ENCODE measurements at regions not wholly inside any gene's neighbourhood (a gene's known extent, or its start where the extent isn't known, plus 50 kb on each side); places are given as distances from the start of the nearest gene placed in this dataset.
"Not testable (repeated sequence)": the region's sequence is repeated elsewhere in the genome, so short reads cannot be mapped to it uniquely, and the experiment has no call there.

- Histone ChIP-seq H3K4me1 (no peaks in the 10 kb centered on the region), H3K27ac (no peak overlapping the region), H3K27me3 (no peaks in the 10 kb centered on the region), H3K36me3 (no peaks in the 10 kb centered on the region), H3K9me3 (no peaks in the 10 kb centered on the region), H3K4me3 (no peak overlapping the region)
- TF ChIP-seq POLR2AphosphoS5 (IDR thresholded peaks at IDR 0.05; ENCODE audit: insufficient read depth in 1 of 2, low read depth in 1 of 2) (no peak), CTCF (IDR thresholded peaks at IDR 0.05) (no peak), POLR2A (IDR thresholded peaks at IDR 0.05) (no peak)
- intact Hi-C loops (cut with DNase I) = no loop called here
- DNase-seq (ENCODE audit: extremely low spot score in 2 of 2) = no peak
Observed at GRCh38 chr7:16940776-16941175, 59.0 kb upstream of the AGR3 start.

DNA sequence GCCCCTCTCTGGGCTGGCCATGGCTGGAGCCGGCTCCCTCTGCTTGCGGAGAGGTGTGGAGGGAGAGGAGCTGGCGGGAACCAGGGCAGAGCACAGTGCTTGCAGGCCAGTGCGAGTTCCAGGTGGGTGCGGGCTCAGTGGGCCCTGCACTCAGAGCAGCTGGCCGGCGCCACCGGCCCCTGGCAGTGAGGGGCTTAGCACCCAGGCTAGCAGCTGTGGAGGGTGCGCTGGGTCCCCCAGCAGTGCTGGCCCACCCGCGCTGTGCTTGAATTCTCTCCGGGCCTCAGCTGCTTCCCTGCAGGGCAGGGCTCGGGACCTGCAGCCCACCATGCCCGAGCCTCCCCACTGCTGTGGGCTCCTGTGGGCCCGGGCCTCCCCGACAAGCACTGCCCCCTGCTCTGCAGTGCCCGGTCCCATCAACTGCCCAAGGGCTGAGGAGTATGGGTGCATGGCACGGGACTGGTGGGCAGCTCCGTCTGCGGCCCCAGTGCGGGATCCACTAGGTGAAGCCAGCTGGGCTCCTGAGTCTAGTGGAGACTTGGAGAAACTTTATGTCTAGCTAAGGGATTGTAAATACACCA is 61.2 kb upstream of the AGR3 start:
- no peak overlapping the region for H3K27ac ChIP-seq
- intact Hi-C loops (cut with DNase I) = no loop called here
- no peak overlapping the region for H3K4me3 ChIP-seq
- H3K4me1 ChIP-seq = no peaks in the 10 kb centered on the region
- TF ChIP-seq POLR2A (IDR thresholded peaks at IDR 0.05) = no peak
- TF ChIP-seq POLR2AphosphoS5 (IDR thresholded peaks at IDR 0.05; ENCODE audit: insufficient read depth in 1 of 2, low read depth in 1 of 2) = no peak
- TF ChIP-seq CTCF (IDR thresholded peaks at IDR 0.05) = no peak
- H3K9me3 ChIP-seq = no peaks in the 10 kb centered on the region
- no peaks in the 10 kb centered on the region for H3K27me3 ChIP-seq
- H3K36me3 ChIP-seq = no peaks in the 10 kb centered on the region
- no peak for DNase-seq (ENCODE audit: extremely low spot score in 2 of 2)

- no peak overlapping the region for H3K4me3 ChIP-seq
- H3K27ac ChIP-seq = no peak overlapping the region
- intact Hi-C loops (cut with DNase I) = no loop called here
- no peak for DNase-seq (ENCODE audit: extremely low spot score in 2 of 2)
- TF ChIP-seq CTCF (IDR thresholded peaks at IDR 0.05) = no peak
- no peak for TF ChIP-seq POLR2A (IDR thresholded peaks at IDR 0.05)
- TF ChIP-seq POLR2AphosphoS5 (IDR thresholded peaks at IDR 0.05; ENCODE audit: insufficient read depth in 1 of 2, low read depth in 1 of 2) = no peak
- no peaks in the 10 kb centered on the region for H3K9me3 ChIP-seq
- H3K27me3 ChIP-seq = no peaks in the 10 kb centered on the region
- H3K36me3 ChIP-seq = no peaks in the 10 kb centered on the region
- no peaks in the 10 kb centered on the region for H3K4me1 ChIP-seq
Observed at GRCh38 chr7:16944936-16945335, 63.2 kb upstream of the AGR3 start.

DNA sequence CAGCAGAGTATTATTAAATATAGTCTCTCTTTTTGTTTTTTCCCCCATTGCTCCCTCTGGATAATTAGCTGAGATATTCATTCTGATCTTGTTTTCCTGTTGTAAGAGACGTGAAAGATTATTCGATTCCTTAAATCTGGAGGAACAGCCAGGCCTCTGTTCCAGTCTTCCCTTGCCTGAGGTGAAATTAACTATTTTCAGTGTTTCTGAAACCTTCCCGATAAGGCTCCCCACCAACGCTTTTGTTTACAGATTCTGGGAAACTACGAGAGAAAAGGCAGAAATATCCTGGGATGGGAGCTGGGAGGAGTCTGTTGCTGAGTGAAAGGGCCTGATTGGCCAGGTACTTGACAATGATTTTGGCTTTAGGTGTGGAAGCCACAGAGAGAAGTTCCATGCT is 63.6 kb upstream of the AGR3 start:
- intact Hi-C loops (cut with DNase I) = no loop called here
- Histone ChIP-seq H3K9me3 (no peaks in the 10 kb centered on the region), H3K27me3 (no peaks in the 10 kb centered on the region), H3K4me1 (no peaks in the 10 kb centered on the region), H3K36me3 (no peaks in the 10 kb centered on the region), H3K27ac (no peak overlapping the region), H3K4me3 (no peak overlapping the region)
- no peak for TF ChIP-seq CTCF (IDR thresholded peaks at IDR 0.05)
- no peak for TF ChIP-seq POLR2A (IDR thresholded peaks at IDR 0.05)
- no peak for TF ChIP-seq POLR2AphosphoS5 (IDR thresholded peaks at IDR 0.05; ENCODE audit: insufficient read depth in 1 of 2, low read depth in 1 of 2)
- DNase-seq (ENCODE audit: extremely low spot score in 2 of 2) = no peak

- H3K4me1 ChIP-seq; DNase-seq (ENCODE audit: extremely low spot score in 2 of 2); intact Hi-C loops (cut with DNase I); H3K27me3 ChIP-seq; H3K27ac ChIP-seq; H3K36me3 ChIP-seq; H3K9me3 ChIP-seq; H3K4me3 ChIP-seq: not testable (repeated sequence)
Observed at GRCh38 chr7:16948110-16948509, 66.3 kb upstream of the AGR3 start.

Measured in vagina (tissue), 2 donors.